Fibroblast of lung (primary cell): ENCODE measurements at regions not wholly inside any gene's neighbourhood (a gene's known extent, or its start where the extent isn't known, plus 50 kb on each side); places are given as distances from the start of the nearest gene placed in this dataset.

ENCODE experiments used
- CTCF ChIP-seq, 2 donors: IDR thresholded peaks in 1 of 2; conservative IDR thresholded peaks in 1 of 2; 1 replicate in 1 of 2; 2 replicates in 1 of 2; pipeline ENCODE4 v1.5.1; 2011 to 2012; ENCODE audit warnings: low read length in 2 of 2, control low read depth in 1 of 2, inconsistent platforms in 1 of 2, low read depth in 1 of 2, mild to moderate bottlenecking in 1 of 2
- EZH2 ChIP-seq: IDR thresholded peaks from 2 replicates; pipeline ENCODE4 v1.5.1; 2012; ENCODE audit warnings: low read length, control low read depth, mild to moderate bottlenecking; ENCODE audit errors: missing control alignments

- TF ChIP-seq CTCF (conservative IDR thresholded peaks at IDR 0.05 in 1 of 2, IDR thresholded peaks at IDR 0.05 in 1 of 2; ENCODE audit: low read depth in 1 of 2, low read length in 2 of 2) (no peak), EZH2 (no peak)
Measured at GRCh38 chr12:127538316-127538715, 728.7 kb upstream of the TMEM132C start.
